ENCODE measurements at regions not wholly inside any gene's neighbourhood (a gene's known extent, or its start where the extent isn't known, plus 50 kb on each side); places are given as distances from the start of the nearest gene placed in this dataset.

- Histone ChIP-seq H3K9me3 (ENCODE audit: control insufficient read depth, insufficient read depth, low read length) (no peaks in the 10 kb centered on the region), H3K27ac (ENCODE audit: low read depth, low read length) (no peak overlapping the region), H3K4me1 (ENCODE audit: control insufficient read depth, insufficient read depth, low read length) (peaks cover 7% of the 10 kb centered on the region), H3K27me3 (ENCODE audit: control insufficient read depth, insufficient read depth, low read length) (no peaks in the 10 kb centered on the region), H3K36me3 (ENCODE audit: control insufficient read depth, insufficient read depth, low read length) (no peaks in the 10 kb centered on the region), H3K4me3 (ENCODE audit: low read depth, low read length) (no peak overlapping the region)
- no peak for DNase-seq (ENCODE audit: low read depth in 4 of 6, low spot score in 6 of 6)
- 58% methylated on average over 8 of the region's 15 CpGs for WGBS (ENCODE audit: insufficient coverage)
These were observed 286.7 kb upstream of the CRY1 start for GRCh38 chr12:107379852-107380567.

GRCh38 chr12:107384645-107385044 lies 291.3 kb upstream of the CRY1 start:
- Histone ChIP-seq H3K4me1 (ENCODE audit: control insufficient read depth, insufficient read depth, low read length) (peaks cover 8% of the 10 kb centered on the region), H3K36me3 (ENCODE audit: control insufficient read depth, insufficient read depth, low read length) (no peaks in the 10 kb centered on the region), H3K27me3 (ENCODE audit: control insufficient read depth, insufficient read depth, low read length) (no peaks in the 10 kb centered on the region), H3K27ac (ENCODE audit: low read depth, low read length) (no peak overlapping the region), H3K9me3 (ENCODE audit: control insufficient read depth, insufficient read depth, low read length) (no peaks in the 10 kb centered on the region), H3K4me3 (ENCODE audit: low read depth, low read length) (no peak overlapping the region)
- WGBS (ENCODE audit: insufficient coverage), result 78% methylated on average over 6 of the region's 6 CpGs
- DNase-seq (ENCODE audit: low read depth in 4 of 6, low spot score in 6 of 6), result no peak

GRCh38 chr12:107385509-107385908 lies 292.2 kb upstream of the CRY1 start:
- 74% methylated on average over 6 of the region's 8 CpGs for WGBS (ENCODE audit: insufficient coverage)
- Histone ChIP-seq H3K4me3 (ENCODE audit: low read depth, low read length) (no peak overlapping the region), H3K4me1 (ENCODE audit: control insufficient read depth, insufficient read depth, low read length) (peaks cover 8% of the 10 kb centered on the region)

GRCh38 chr12:107386569-107386968 lies 293.2 kb upstream of the CRY1 start:
- no peak for DNase-seq (ENCODE audit: low read depth in 4 of 6, low spot score in 6 of 6)
- Histone ChIP-seq H3K4me3 (ENCODE audit: low read depth, low read length) (no peak overlapping the region), H3K27ac (ENCODE audit: low read depth, low read length) (no peak overlapping the region), H3K36me3 (ENCODE audit: control insufficient read depth, insufficient read depth, low read length) (no peaks in the 10 kb centered on the region), H3K9me3 (ENCODE audit: control insufficient read depth, insufficient read depth, low read length) (no peaks in the 10 kb centered on the region), H3K27me3 (ENCODE audit: control insufficient read depth, insufficient read depth, low read length) (no peaks in the 10 kb centered on the region), H3K4me1 (ENCODE audit: control insufficient read depth, insufficient read depth, low read length) (peaks cover 8% of the 10 kb centered on the region)
- WGBS (ENCODE audit: insufficient coverage), result 67% methylated on average over 1 of the region's 4 CpGs

More at GRCh38 chr12:107385509-107385908, 292.2 kb upstream of the CRY1 start:
- no peaks in the 10 kb centered on the region for H3K36me3 ChIP-seq (ENCODE audit: control insufficient read depth, insufficient read depth, low read length)
- H3K27ac ChIP-seq (ENCODE audit: low read depth, low read length), result no peak overlapping the region
- no peak for DNase-seq (ENCODE audit: low read depth in 4 of 6, low spot score in 6 of 6)
- H3K27me3 ChIP-seq (ENCODE audit: control insufficient read depth, insufficient read depth, low read length), result no peaks in the 10 kb centered on the region
- H3K9me3 ChIP-seq (ENCODE audit: control insufficient read depth, insufficient read depth, low read length), result no peaks in the 10 kb centered on the region

GRCh38 chr12:107388263-107388662 lies 294.9 kb upstream of the CRY1 start:
- H3K9me3 ChIP-seq (ENCODE audit: control insufficient read depth, insufficient read depth, low read length), result no peaks in the 10 kb centered on the region
- no peak overlapping the region for H3K4me3 ChIP-seq (ENCODE audit: low read depth, low read length)
- no peaks in the 10 kb centered on the region for H3K27me3 ChIP-seq (ENCODE audit: control insufficient read depth, insufficient read depth, low read length)
- WGBS (ENCODE audit: insufficient coverage), result 94% methylated on average over 1 of the region's 1 CpG
- H3K4me1 ChIP-seq (ENCODE audit: control insufficient read depth, insufficient read depth, low read length), result peaks cover 6% of the 10 kb centered on the region
- no peaks in the 10 kb centered on the region for H3K36me3 ChIP-seq (ENCODE audit: control insufficient read depth, insufficient read depth, low read length)
- DNase-seq (ENCODE audit: low read depth in 4 of 6, low spot score in 6 of 6), result no peak
- H3K27ac ChIP-seq (ENCODE audit: low read depth, low read length), result no peak overlapping the region

- no peaks in the 10 kb centered on the region for H3K9me3 ChIP-seq (ENCODE audit: control insufficient read depth, insufficient read depth, low read length)
- peaks cover 7% of the 10 kb centered on the region for H3K4me1 ChIP-seq (ENCODE audit: control insufficient read depth, insufficient read depth, low read length)
- no peak overlapping the region for H3K27ac ChIP-seq (ENCODE audit: low read depth, low read length)
- no peak for DNase-seq (ENCODE audit: low read depth in 4 of 6, low spot score in 6 of 6)
- H3K4me3 ChIP-seq (ENCODE audit: low read depth, low read length), result no peak overlapping the region
- no peaks in the 10 kb centered on the region for H3K36me3 ChIP-seq (ENCODE audit: control insufficient read depth, insufficient read depth, low read length)
- H3K27me3 ChIP-seq (ENCODE audit: control insufficient read depth, insufficient read depth, low read length), result no peaks in the 10 kb centered on the region
- WGBS (ENCODE audit: insufficient coverage), result no CpG with 5 or more reads among the region's 2 CpGs
These were observed 295.2 kb upstream of the PWP1 start for GRCh38 chr12:107390414-107390813.

- WGBS (ENCODE audit: insufficient coverage), result 55% methylated on average over 4 of the region's 10 CpGs
- Histone ChIP-seq H3K4me1 (ENCODE audit: control insufficient read depth, insufficient read depth, low read length) (peaks cover 5% of the 10 kb centered on the region), H3K27me3 (ENCODE audit: control insufficient read depth, insufficient read depth, low read length) (no peaks in the 10 kb centered on the region), H3K4me3 (ENCODE audit: low read depth, low read length) (no peak overlapping the region), H3K9me3 (ENCODE audit: control insufficient read depth, insufficient read depth, low read length) (no peaks in the 10 kb centered on the region), H3K27ac (ENCODE audit: low read depth, low read length) (no peak overlapping the region), H3K36me3 (ENCODE audit: control insufficient read depth, insufficient read depth, low read length) (no peaks in the 10 kb centered on the region)
- no peak for DNase-seq (ENCODE audit: low read depth in 4 of 6, low spot score in 6 of 6)
These were observed 292.4 kb upstream of the PWP1 start for GRCh38 chr12:107393043-107393717.

GRCh38 chr12:107394693-107395092 lies 290.9 kb upstream of the PWP1 start:
- Histone ChIP-seq H3K4me1 (ENCODE audit: control insufficient read depth, insufficient read depth, low read length) (peaks cover 8% of the 10 kb centered on the region), H3K36me3 (ENCODE audit: control insufficient read depth, insufficient read depth, low read length) (no peaks in the 10 kb centered on the region), H3K27me3 (ENCODE audit: control insufficient read depth, insufficient read depth, low read length) (no peaks in the 10 kb centered on the region), H3K9me3 (ENCODE audit: control insufficient read depth, insufficient read depth, low read length) (no peaks in the 10 kb centered on the region), H3K4me3 (ENCODE audit: low read depth, low read length) (no peak overlapping the region), H3K27ac (ENCODE audit: low read depth, low read length) (no peak overlapping the region)
- WGBS (ENCODE audit: insufficient coverage), result 80% methylated on average over 3 of the region's 3 CpGs
- DNase-seq (ENCODE audit: low read depth in 4 of 6, low spot score in 6 of 6), result no peak

GRCh38 chr12:107395817-107396216 lies 289.8 kb upstream of the PWP1 start:
- 83% methylated on average over 1 of the region's 3 CpGs for WGBS (ENCODE audit: insufficient coverage)
- no peaks in the 10 kb centered on the region for H3K9me3 ChIP-seq (ENCODE audit: control insufficient read depth, insufficient read depth, low read length)
- no peak overlapping the region for H3K4me3 ChIP-seq (ENCODE audit: low read depth, low read length)
- DNase-seq (ENCODE audit: low read depth in 4 of 6, low spot score in 6 of 6), result no peak
- no peak overlapping the region for H3K27ac ChIP-seq (ENCODE audit: low read depth, low read length)
- no peaks in the 10 kb centered on the region for H3K27me3 ChIP-seq (ENCODE audit: control insufficient read depth, insufficient read depth, low read length)
- peaks cover 8% of the 10 kb centered on the region for H3K4me1 ChIP-seq (ENCODE audit: control insufficient read depth, insufficient read depth, low read length)
- no peaks in the 10 kb centered on the region for H3K36me3 ChIP-seq (ENCODE audit: control insufficient read depth, insufficient read depth, low read length)

GRCh38 chr12:107396991-107397390 lies 288.6 kb upstream of the PWP1 start:
- Histone ChIP-seq H3K27me3 (ENCODE audit: control insufficient read depth, insufficient read depth, low read length) (no peaks in the 10 kb centered on the region), H3K9me3 (ENCODE audit: control insufficient read depth, insufficient read depth, low read length) (no peaks in the 10 kb centered on the region), H3K27ac (ENCODE audit: low read depth, low read length) (no peak overlapping the region), H3K4me3 (ENCODE audit: low read depth, low read length) (no peak overlapping the region), H3K4me1 (ENCODE audit: control insufficient read depth, insufficient read depth, low read length) (peaks cover 8% of the 10 kb centered on the region), H3K36me3 (ENCODE audit: control insufficient read depth, insufficient read depth, low read length) (no peaks in the 10 kb centered on the region)
- DNase-seq (ENCODE audit: low read depth in 4 of 6, low spot score in 6 of 6), result no peak
- 80% methylated on average over 1 of the region's 7 CpGs for WGBS (ENCODE audit: insufficient coverage)

All from spinal cord (tissue), 9 donors.